Activated T-helper 2 cell treated with anti-CD3 and anti-CD28 coated beads, Interferon-gamma antibody, Interleukin-2, Interleukin-4, amounts not matched to agents 10 μg/mL and 5 μg/mL and 100 μg/mL, durations not matched to agents 14 hours and 24 hours and 36 hours (primary cell): ENCODE measurements at regions not wholly inside any gene's neighbourhood (a gene's known extent, or its start where the extent isn't known, plus 50 kb on each side); places are given as distances from the start of the nearest gene placed in this dataset.

Source experiments
- DNase-seq: peaks from one replicate; pipeline ENCODE4 v3.0.0; 2021; ENCODE audit warnings: low spot score
- H3K27ac Mint-ChIP-seq: one replicate; pipeline ENCODE4 v1.8.0; 2021; ENCODE audit warnings: mixed read lengths
- H3K27me3 Mint-ChIP-seq: one replicate; pipeline ENCODE4 v1.8.0; 2021; ENCODE audit warnings: low read depth, mixed read lengths
- H3K36me3 Mint-ChIP-seq: one replicate; pipeline ENCODE4 v1.8.0; 2021; ENCODE audit warnings: low read depth, mixed read lengths
- H3K4me1 Mint-ChIP-seq: one replicate; pipeline ENCODE4 v1.8.0; 2021; ENCODE audit warnings: low read depth, mixed read lengths
- H3K4me3 Mint-ChIP-seq: one replicate; pipeline ENCODE4 v1.8.0; 2021; ENCODE audit warnings: low read depth, mild to moderate bottlenecking, moderate library complexity, mixed read lengths
- H3K9me3 Mint-ChIP-seq: one replicate; pipeline ENCODE4 v1.8.0; 2021; ENCODE audit warnings: mixed read lengths
- intact Hi-C: fragments of 100-400 bp; cut with micrococcal nuclease; formaldehyde crosslinking; loops from one replicate; pipeline ENCODE4 v1.15.1; 2023

DNA sequence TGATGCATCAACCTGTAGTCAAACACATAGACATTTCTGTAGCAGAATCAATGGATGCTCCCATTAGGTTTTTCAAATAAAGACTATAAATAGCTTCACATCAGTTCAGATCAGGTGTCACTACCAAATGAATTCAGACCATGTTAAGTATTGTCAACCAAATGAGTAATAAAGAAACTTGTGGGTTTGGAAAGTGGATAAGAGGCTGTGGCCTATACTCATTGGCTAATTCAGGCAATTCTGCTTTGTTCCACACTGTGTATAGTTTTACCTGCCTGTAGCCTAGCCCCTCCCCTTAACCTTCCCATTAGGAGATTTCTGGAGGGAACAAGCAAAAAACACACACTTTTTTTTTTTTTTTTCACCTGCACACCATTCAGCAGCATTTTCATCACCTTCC is 321.2 kb downstream of the HLX start:
- Mint-ChIP-seq H3K4me3 (no peak overlapping the region), H3K4me1 (peaks cover 20% of the 10 kb centered on the region), H3K9me3 (peaks cover 10% of the 10 kb centered on the region), H3K36me3 (no peaks in the 10 kb centered on the region), H3K27me3 (no peaks in the 10 kb centered on the region), H3K27ac (no peak overlapping the region)
- intact Hi-C loops: loop anchor here (2.0 to 5.0 kb wide), 3 partner anchors 132 to 308 kb away; no protein-coding TSS in a partner anchor
- no peak for DNase-seq

DNA sequence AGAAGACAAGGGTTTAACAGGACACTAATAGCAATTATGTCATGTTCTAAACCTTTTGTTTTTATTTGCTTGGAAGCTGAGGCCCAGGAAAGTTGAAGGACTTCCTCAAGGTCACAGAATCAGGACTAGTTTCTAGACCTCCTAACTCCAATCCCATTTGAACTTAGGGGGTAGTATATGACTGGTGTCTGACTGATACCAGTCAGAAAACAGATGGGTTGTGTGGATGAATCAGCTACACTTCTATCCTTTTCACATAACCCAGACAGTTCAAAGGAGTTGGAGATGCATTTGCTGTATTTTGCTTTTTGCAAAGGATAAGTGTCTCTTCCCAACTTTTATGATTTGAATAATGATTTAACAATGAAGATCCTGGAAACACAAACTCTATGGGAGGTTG is 322.5 kb downstream of the HLX start:
- H3K27me3 Mint-ChIP-seq: no peaks in the 10 kb centered on the region
- peaks cover 16% of the 10 kb centered on the region for H3K4me1 Mint-ChIP-seq
- no peak overlapping the region for H3K4me3 Mint-ChIP-seq
- H3K9me3 Mint-ChIP-seq: peaks cover 5% of the 10 kb centered on the region
- H3K27ac Mint-ChIP-seq: no peak overlapping the region
- DNase-seq: no peak
- no peaks in the 10 kb centered on the region for H3K36me3 Mint-ChIP-seq
- intact Hi-C loops: loop anchor here (2.0 to 5.0 kb wide), 3 partner anchors 133 to 309 kb away; no protein-coding TSS in a partner anchor

DNA sequence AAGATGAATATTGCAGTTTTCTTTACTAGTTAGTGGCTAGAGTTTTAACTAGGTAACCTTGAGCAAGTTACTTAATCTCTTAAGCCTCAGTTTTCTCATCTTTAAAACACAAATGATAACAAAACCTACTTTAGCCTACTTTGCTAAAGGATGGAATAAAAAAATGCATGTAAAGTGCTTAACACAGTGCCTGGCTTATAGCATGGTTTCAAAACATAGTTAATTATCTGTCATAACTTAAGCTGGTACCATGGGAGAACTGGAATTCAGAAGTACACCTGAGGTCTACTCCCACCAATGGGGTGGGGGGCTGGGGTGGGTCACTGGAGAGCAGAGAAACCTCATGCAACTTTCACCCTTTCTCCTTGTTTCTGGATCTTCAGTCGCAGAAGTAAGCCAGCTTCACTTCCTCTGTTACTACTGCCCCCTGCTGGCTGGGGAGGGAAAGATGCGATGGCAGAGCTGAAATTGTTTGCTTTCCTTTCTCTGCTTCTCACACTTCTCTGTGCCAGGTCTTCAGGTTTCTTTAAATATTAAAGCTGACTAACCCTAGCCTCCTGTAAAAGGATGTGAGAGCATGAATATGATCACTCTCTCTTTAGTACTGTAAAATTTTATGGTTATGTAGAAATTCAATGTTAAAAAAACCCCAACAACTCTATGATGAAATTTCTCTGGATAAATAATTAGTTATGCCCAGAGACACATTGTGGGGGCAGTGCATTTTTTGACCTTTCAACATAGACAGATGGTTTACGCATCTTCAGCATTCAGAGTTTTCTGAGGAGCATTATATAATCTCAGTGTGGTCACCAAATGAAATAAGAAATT is 324.2 kb downstream of the HLX start:
- Mint-ChIP-seq H3K27ac (no peak overlapping the region), H3K9me3 (peaks cover under 1% of the 10 kb centered on the region), H3K36me3 (no peaks in the 10 kb centered on the region), H3K4me1 (peaks cover 16% of the 10 kb centered on the region), H3K4me3 (no peak overlapping the region), H3K27me3 (no peaks in the 10 kb centered on the region)
- intact Hi-C loops: loop anchor here (1.0 to 5.0 kb wide), 5 partner anchors 234 to 393 kb away; partner anchors contain the start of gene HLX
- peak; percentile 46 for DNase-seq

DNA sequence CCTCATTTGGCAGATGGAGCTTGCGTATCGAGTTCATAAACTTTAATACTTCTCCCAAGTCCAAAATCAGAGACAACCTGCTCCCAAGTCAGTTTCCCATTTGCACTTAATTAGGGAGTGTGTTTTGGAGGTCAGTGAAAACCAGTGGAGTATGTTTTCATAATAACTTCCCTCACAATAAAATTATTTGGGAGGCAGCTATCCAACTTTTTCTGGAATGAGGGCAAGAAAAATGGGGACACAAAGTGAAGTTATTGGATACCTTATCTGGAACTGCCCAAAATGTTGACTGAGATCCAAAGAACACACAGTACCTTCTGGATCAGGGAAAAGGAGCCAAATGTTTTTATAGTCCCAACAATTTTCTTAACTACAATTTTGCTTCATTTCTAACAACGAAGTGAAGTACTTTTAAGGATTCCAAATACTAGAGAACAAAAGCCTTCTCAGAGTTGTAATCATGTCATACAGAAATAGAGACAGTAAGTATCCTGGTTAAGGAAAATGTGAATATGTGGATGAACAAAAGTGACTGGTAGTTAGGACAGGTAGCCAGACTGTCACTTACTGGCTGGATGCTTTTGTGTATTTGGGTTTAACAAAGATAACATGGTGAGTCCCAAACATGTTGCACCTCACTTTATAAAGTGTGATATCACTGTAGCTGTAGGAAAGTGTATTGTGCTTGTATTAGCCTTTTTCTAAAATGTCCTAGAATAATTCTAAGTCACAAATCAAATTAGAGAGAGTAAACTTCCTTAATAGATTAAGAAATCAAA is 325.0 kb downstream of the HLX start:
- peaks cover 16% of the 10 kb centered on the region for H3K4me1 Mint-ChIP-seq
- H3K36me3 Mint-ChIP-seq: no peaks in the 10 kb centered on the region
- H3K27me3 Mint-ChIP-seq: no peaks in the 10 kb centered on the region
- H3K4me3 Mint-ChIP-seq: no peak overlapping the region
- no peak overlapping the region for H3K27ac Mint-ChIP-seq
- DNase-seq: no peak
- intact Hi-C loops: loop anchor here (5.0 kb wide), 2 partner anchors 233 to 312 kb away; no protein-coding TSS in a partner anchor
- no peaks in the 10 kb centered on the region for H3K9me3 Mint-ChIP-seq

DNA sequence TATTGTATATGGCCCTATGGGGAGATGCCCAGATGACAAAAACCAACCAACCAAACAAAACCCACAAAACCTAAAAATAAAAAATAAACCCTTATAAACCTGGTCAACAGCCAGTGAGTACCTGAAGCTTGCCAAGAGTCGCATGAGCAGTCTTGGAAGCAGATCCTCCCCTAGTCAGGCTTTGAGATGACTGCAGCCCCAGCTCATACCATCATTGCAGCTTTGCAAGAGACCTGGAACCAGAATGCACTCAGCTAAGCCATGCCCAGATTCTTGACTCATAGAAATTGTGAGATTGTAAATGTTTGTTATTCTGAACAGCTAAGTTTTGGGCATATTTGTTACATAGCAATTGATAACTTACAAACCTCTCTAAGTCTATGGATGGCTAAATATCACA is 326.8 kb downstream of the HLX start:
- no peak overlapping the region for H3K27ac Mint-ChIP-seq
- H3K9me3 Mint-ChIP-seq: no peaks in the 10 kb centered on the region
- intact Hi-C loops: no loop called here
- H3K36me3 Mint-ChIP-seq: no peaks in the 10 kb centered on the region
- peaks cover 6% of the 10 kb centered on the region for H3K4me1 Mint-ChIP-seq
- no peaks in the 10 kb centered on the region for H3K27me3 Mint-ChIP-seq
- no peak for DNase-seq
- no peak overlapping the region for H3K4me3 Mint-ChIP-seq

DNA sequence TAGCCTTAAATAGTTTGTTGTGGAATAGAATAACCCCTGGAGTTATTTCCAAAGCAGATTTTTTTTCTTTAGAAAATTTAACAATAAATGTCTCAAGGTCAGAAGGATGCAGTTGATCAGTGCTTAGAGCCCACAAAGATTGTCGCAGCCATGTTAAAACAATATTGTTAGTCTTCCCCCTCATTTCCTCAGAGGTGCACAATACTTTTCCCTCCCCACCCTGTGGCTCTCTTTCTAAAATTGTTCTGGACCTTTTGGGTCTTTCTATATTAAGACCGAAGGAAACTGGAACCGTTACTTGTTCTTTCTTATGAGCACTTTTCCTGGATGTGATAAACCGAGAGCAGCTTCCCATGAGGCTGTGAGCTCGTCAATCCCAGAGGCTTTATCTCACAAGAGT is 333.7 kb downstream of the HLX start:
- Mint-ChIP-seq H3K27me3 (no peaks in the 10 kb centered on the region), H3K4me1 (no peaks in the 10 kb centered on the region), H3K4me3 (no peak overlapping the region)

DNA sequence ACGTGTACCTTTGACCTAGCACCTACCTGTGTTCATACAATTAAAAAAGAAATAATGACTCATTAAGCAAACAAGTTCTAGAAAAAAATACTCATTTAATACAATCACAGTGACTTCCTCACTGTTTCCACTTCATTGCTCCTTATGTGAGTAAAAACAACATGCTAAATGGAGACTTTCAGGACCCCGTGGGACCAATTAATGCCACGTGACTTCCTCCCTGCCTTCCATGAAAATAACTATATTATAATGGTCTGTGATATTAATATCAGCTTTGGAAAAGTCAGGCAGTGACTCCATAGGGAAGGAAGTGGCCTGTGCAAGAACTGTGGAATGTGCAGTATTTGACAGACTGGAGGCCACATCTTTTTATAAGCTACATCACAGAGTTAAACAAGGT is 337.8 kb downstream of the HLX start:
- DNase-seq: no peak
- Mint-ChIP-seq H3K9me3 (no peaks in the 10 kb centered on the region), H3K27ac (no peak overlapping the region), H3K27me3 (no peaks in the 10 kb centered on the region), H3K36me3 (no peaks in the 10 kb centered on the region), H3K4me1 (no peaks in the 10 kb centered on the region), H3K4me3 (no peak overlapping the region)
- intact Hi-C loops: no loop called here

More for the DNA sequence above, 333.7 kb downstream of the HLX start:
- no peak for DNase-seq
- intact Hi-C loops: no loop called here
- Mint-ChIP-seq H3K27ac (no peak overlapping the region), H3K9me3 (no peaks in the 10 kb centered on the region), H3K36me3 (no peaks in the 10 kb centered on the region)

DNA sequence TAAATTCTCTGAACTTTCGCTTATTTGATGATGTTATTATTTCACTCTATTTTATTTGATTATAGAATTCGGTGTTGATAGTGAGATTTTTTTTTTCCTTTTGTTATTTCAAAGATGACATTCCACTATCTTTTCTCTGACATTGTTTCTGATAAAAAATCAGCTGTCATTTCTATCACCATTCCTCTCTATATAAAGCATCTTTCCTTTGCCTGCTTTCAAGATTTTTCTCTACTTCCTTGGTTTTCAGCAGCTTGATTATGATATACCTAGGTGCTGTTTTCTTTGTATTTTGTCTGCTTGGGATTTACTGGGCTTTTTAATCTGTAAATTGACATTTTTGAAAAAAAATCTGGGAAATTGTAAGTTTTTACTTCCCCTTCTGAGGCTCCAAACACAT is 344.0 kb downstream of the HLX start:
- no peak overlapping the region for H3K4me3 Mint-ChIP-seq
- intact Hi-C loops: no loop called here
- peaks cover 4% of the 10 kb centered on the region for H3K36me3 Mint-ChIP-seq
- no peaks in the 10 kb centered on the region for H3K27me3 Mint-ChIP-seq
- H3K9me3 Mint-ChIP-seq: peaks cover 21% of the 10 kb centered on the region
- H3K4me1 Mint-ChIP-seq: peaks cover 9% of the 10 kb centered on the region
- H3K27ac Mint-ChIP-seq: no peak overlapping the region
- DNase-seq: no peak

DNA sequence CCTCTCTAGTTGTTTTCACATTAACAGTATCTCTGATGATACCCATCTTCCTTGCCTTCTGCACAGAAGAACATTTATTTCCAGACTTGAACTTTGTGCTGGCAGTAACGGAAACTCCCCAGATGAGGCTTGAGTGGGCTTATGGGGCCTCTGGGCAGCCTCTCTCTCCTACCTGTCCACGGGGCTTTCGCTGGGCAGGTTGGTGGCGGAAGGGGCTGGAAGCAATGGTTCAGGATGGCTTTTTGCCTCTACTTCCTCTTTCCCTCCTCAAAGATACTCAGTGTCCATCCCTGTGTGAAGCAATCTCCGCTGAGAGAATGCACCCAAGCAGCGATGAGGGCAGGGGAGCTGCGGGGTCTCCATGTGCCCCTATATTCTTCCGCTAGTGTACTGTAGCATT is 348.2 kb downstream of the HLX start:
- Mint-ChIP-seq H3K27ac (peak overlapping the region; percentile 87), H3K36me3 (peaks cover 4% of the 10 kb centered on the region), H3K4me1 (peaks cover 15% of the 10 kb centered on the region), H3K9me3 (peaks cover 21% of the 10 kb centered on the region), H3K27me3 (no peaks in the 10 kb centered on the region), H3K4me3 (no peak overlapping the region)
- DNase-seq: no peak
- intact Hi-C loops: no loop called here

DNA sequence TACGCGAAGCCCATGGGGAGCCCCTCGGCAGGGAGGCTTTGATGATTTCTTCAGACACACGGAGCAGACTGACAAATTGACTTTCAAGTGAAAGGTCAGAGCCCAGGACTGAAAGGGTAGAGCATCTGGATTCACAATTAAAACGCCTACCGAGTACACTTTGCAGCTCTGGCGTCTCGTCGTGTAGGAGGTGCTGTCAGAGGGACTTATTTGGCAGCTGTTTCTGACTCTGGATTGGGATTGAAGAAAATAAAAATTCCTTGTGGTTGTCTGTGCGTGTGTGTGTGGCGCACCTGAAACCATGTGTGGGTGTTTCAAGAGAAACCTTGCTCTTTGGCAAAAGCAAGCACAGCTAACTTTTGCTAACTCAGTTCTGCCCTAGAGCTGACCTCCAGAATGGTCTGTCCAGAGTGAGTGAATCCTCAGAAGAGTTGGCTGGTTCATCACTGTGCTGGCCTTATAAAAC is 348.7 kb downstream of the HLX start:
- Mint-ChIP-seq H3K36me3 (peaks cover 4% of the 10 kb centered on the region), H3K9me3 (peaks cover 21% of the 10 kb centered on the region), H3K4me3 (no peak overlapping the region), H3K27ac (peak overlapping the region; percentile 87), H3K4me1 (peaks cover 15% of the 10 kb centered on the region), H3K27me3 (no peaks in the 10 kb centered on the region)
- no peak for DNase-seq
- intact Hi-C loops: loop anchor here (1.0 kb wide), 1 partner anchor 159 kb away; no protein-coding TSS in a partner anchor

DNA sequence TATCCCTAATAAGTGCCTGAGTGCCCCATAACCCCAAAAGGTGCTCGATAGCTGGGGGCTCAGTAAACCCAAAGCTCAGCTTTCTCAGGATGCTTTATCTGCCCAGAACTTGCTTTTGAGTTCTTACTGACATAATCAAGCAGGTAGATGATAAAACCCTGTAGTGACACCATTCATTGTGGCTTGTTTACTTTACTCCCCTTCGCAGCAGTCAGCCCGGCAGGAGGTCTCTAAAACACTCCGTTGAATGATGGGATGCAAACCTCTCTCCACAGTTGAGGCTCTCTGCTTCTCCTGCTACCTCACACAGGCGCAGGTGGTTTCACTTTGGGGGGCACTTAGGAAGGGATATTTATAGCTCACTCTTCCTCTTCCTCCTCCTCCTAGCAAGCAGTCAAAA is 349.4 kb downstream of the HLX start:
- intact Hi-C loops: loop anchor here (1.0 kb wide), 1 partner anchor 159 kb away; no protein-coding TSS in a partner anchor
- H3K9me3 Mint-ChIP-seq: peaks cover 15% of the 10 kb centered on the region
- no peaks in the 10 kb centered on the region for H3K27me3 Mint-ChIP-seq
- H3K4me1 Mint-ChIP-seq: peaks cover 15% of the 10 kb centered on the region
- DNase-seq: no peak
- no peak overlapping the region for H3K4me3 Mint-ChIP-seq
- peaks cover 4% of the 10 kb centered on the region for H3K36me3 Mint-ChIP-seq
- H3K27ac Mint-ChIP-seq: peak overlapping the region; percentile 87

DNA sequence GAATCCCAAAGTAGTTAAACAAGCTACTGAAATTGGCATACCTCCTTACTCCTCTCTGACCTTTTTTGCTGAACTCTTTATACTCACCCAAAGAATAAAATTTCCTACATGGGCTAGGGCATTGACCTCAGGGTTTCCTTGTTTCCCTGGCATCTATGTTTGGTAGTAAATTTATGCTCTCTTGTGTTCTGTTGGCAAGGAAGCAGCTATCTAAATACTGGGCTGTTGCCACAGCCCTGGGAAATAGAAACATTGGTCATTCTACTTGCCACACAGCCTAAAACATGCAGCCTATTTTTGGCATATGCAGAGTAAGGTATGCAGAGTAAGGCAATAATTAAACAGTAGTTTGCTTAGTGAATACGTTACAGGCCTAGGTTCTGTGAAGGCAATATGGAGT is 351.4 kb downstream of the HLX start:
- no peak for DNase-seq
- H3K4me3 Mint-ChIP-seq: no peak overlapping the region
- peaks cover under 1% of the 10 kb centered on the region for H3K9me3 Mint-ChIP-seq
- no peaks in the 10 kb centered on the region for H3K36me3 Mint-ChIP-seq
- H3K27ac Mint-ChIP-seq: no peak overlapping the region
- H3K27me3 Mint-ChIP-seq: no peaks in the 10 kb centered on the region
- H3K4me1 Mint-ChIP-seq: peaks cover 18% of the 10 kb centered on the region
- intact Hi-C loops: no loop called here

DNA sequence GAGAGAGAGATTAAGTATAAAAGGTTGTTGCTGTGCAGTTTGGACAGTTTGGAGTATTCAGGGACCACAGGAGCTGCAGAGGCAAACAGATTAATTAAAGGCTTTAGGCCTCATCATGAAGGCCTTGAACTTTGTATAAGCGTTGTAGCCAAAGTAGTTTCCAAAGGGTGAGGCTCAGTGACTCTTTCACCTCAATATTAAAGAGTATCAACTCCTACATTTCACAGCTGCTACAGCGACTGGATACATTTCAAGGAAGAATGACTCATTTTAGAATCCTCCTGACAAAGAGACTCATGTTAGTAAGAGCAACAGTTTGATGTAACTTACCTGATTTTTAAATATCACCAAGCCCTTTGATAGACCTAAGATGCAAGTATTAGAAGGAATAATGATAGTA is 355.5 kb downstream of the HLX start:
- Mint-ChIP-seq H3K9me3 (peaks cover 9% of the 10 kb centered on the region), H3K36me3 (no peaks in the 10 kb centered on the region), H3K4me1 (peaks cover 3% of the 10 kb centered on the region), H3K27me3 (no peaks in the 10 kb centered on the region), H3K27ac (no peak overlapping the region), H3K4me3 (no peak overlapping the region)
- no peak for DNase-seq
- intact Hi-C loops: no loop called here
